Mammary epithelial cell (primary cell): ENCODE measurements at regions not wholly inside any gene's neighbourhood (a gene's known extent, or its start where the extent isn't known, plus 50 kb on each side); places are given as distances from the start of the nearest gene placed in this dataset.

Experiments
- CTCF ChIP-seq, 2 donors: IDR thresholded peaks in 1 of 2; conservative IDR thresholded peaks in 1 of 2; 2 replicates each; pipeline ENCODE4 v1.5.1; 2011 to 2012; ENCODE audit warnings: inconsistent platforms in 2 of 2, low read length in 2 of 2, mild to moderate bottlenecking in 2 of 2, control low read depth in 1 of 2, low read depth in 1 of 2; ENCODE audit not compliant: insufficient read depth in 1 of 2; ENCODE audit errors: extremely low read depth in 1 of 2
- EZH2 ChIP-seq: IDR thresholded peaks from 2 replicates; pipeline ENCODE4 v1.6.1; 2012; ENCODE audit warnings: low read length, inconsistent platforms, borderline replicate concordance

GRCh38 chr6:6837541-6838080 is 249.1 kb downstream of the LY86 start:
- TF ChIP-seq CTCF (conservative IDR thresholded peaks at IDR 0.05 in 1 of 2, IDR thresholded peaks at IDR 0.05 in 1 of 2; ENCODE audit: extremely low read depth in 1 of 2, insufficient read depth in 1 of 2, low read depth in 1 of 2, low read length in 2 of 2) (no peak), EZH2 (no peak)
